SK-N-MC (cell line): ENCODE measurements at regions not wholly inside any gene's neighbourhood (a gene's known extent, or its start where the extent isn't known, plus 50 kb on each side); places are given as distances from the start of the nearest gene placed in this dataset.

ENCODE experiments used
- EZH2 ChIP-seq: fragments of 200-600 bp; sonication (generic); IDR thresholded peaks from one replicate; pipeline ENCODE4 v1.6.1; 2017; ENCODE audit warnings: antibody characterized with exemption
- POLR2AphosphoS5 ChIP-seq: IDR thresholded peaks from 2 replicates; pipeline ENCODE4 v1.6.1; 2012; ENCODE audit warnings: mild to moderate bottlenecking, low read depth, low read length, borderline replicate concordance

DNA sequence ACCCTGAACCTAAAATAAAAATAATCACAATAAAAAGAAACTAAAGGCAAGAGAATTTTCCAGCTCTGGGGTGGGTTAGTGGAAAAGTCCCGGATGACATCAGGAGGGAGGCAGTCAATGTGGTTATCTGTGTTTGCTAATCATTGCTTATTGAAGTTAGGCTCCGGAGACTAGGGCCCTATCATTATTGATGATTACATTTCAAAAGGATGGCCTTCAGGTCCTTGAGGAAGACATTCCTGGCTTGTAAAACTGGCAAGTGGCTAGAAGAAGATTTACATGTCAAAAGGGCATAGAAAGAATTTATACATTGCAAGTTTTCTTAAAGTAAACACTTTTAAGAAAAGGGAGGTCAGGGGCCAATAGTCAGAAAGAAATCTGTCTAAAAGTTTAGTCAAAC, 123.4 kb downstream of the POSTN start:
- TF ChIP-seq EZH2 (no peak), POLR2AphosphoS5 (no peak)
